Nephron progenitor cell (in vitro differentiated cells): ENCODE measurements at regions not wholly inside any gene's neighbourhood (a gene's known extent, or its start where the extent isn't known, plus 50 kb on each side); places are given as distances from the start of the nearest gene placed in this dataset.
"Not testable (repeated sequence)": the region's sequence is repeated elsewhere in the genome, so short reads cannot be mapped to it uniquely, and the experiment has no call there.

Experiments
- DNase-seq: peaks from one replicate; pipeline ENCODE4 v3.0.0; 2021
- H3K27ac Mint-ChIP-seq: 2 replicates; pipeline ENCODE4 v1.8.0; 2021; ENCODE audit warnings: mild to moderate bottlenecking, moderate library complexity, mixed read lengths
- H3K27me3 Mint-ChIP-seq: 2 replicates; pipeline ENCODE4 v1.8.0; 2021; ENCODE audit warnings: mild to moderate bottlenecking, low read depth, mixed read lengths; ENCODE audit not compliant: poor library complexity
- H3K36me3 Mint-ChIP-seq: 2 replicates; pipeline ENCODE4 v1.8.0; 2021; ENCODE audit warnings: low read depth, mixed read lengths
- H3K4me1 Mint-ChIP-seq: 2 replicates; pipeline ENCODE4 v1.8.0; 2021; ENCODE audit warnings: mixed read lengths
- H3K4me3 Mint-ChIP-seq: 2 replicates; pipeline ENCODE4 v1.8.0; 2021; ENCODE audit warnings: mild to moderate bottlenecking, moderate library complexity, mixed read lengths
- H3K9me3 Mint-ChIP-seq: 2 replicates; pipeline ENCODE4 v1.8.0; 2021; ENCODE audit warnings: mild to moderate bottlenecking, moderate library complexity, mixed read lengths
- CTCF ChIP-seq: fragments of 200-600 bp; sonication (generic); IDR thresholded peaks from 2 replicates; pipeline ENCODE4 v1.5.0; 2021; ENCODE audit warnings: antibody characterized with exemption

GRCh38 chr9:31744589-31744988 is 639.9 kb upstream of the ACO1 start:
- no peak for TF ChIP-seq CTCF
- no peak overlapping the region for H3K4me3 Mint-ChIP-seq
- DNase-seq = no peak
- H3K27ac Mint-ChIP-seq = no peak overlapping the region
- H3K27me3 Mint-ChIP-seq = no peaks in the 10 kb centered on the region
- no peaks in the 10 kb centered on the region for H3K4me1 Mint-ChIP-seq
- H3K9me3 Mint-ChIP-seq = no peaks in the 10 kb centered on the region
- no peaks in the 10 kb centered on the region for H3K36me3 Mint-ChIP-seq

GRCh38 chr9:31745468-31745867 is 639.0 kb upstream of the ACO1 start:
- H3K27me3 Mint-ChIP-seq = no peaks in the 10 kb centered on the region
- no peaks in the 10 kb centered on the region for H3K4me1 Mint-ChIP-seq
- no peak for DNase-seq
- no peak for TF ChIP-seq CTCF
- H3K36me3 Mint-ChIP-seq = no peaks in the 10 kb centered on the region
- H3K27ac Mint-ChIP-seq = no peak overlapping the region
- no peak overlapping the region for H3K4me3 Mint-ChIP-seq
- H3K9me3 Mint-ChIP-seq = no peaks in the 10 kb centered on the region

- H3K27ac Mint-ChIP-seq = no peak overlapping the region
- no peak overlapping the region for H3K4me3 Mint-ChIP-seq
- no peaks in the 10 kb centered on the region for H3K36me3 Mint-ChIP-seq
- H3K9me3 Mint-ChIP-seq = no peaks in the 10 kb centered on the region
- no peak for TF ChIP-seq CTCF
- H3K27me3 Mint-ChIP-seq = no peaks in the 10 kb centered on the region
- DNase-seq = no peak
- no peaks in the 10 kb centered on the region for H3K4me1 Mint-ChIP-seq
Measured at GRCh38 chr9:31745886-31746285, 638.6 kb upstream of the ACO1 start.

GRCh38 chr9:31753756-31754155 is 630.7 kb upstream of the ACO1 start:
- Mint-ChIP-seq H3K9me3 (peaks cover 5% of the 10 kb centered on the region), H3K36me3 (no peaks in the 10 kb centered on the region), H3K4me3 (no peak overlapping the region), H3K4me1 (no peaks in the 10 kb centered on the region), H3K27me3 (no peaks in the 10 kb centered on the region), H3K27ac (no peak overlapping the region)
- DNase-seq = no peak
- TF ChIP-seq CTCF = no peak

- Mint-ChIP-seq H3K27ac (no peak overlapping the region), H3K27me3 (no peaks in the 10 kb centered on the region), H3K4me1 (no peaks in the 10 kb centered on the region), H3K4me3 (no peak overlapping the region), H3K36me3 (no peaks in the 10 kb centered on the region), H3K9me3 (peaks cover 4% of the 10 kb centered on the region)
- TF ChIP-seq CTCF = no peak
- DNase-seq = no peak
Measured at GRCh38 chr9:31759703-31760102, 624.7 kb upstream of the ACO1 start.

GRCh38 chr9:31774021-31774420 is 610.4 kb upstream of the ACO1 start:
- DNase-seq, H3K4me3 Mint-ChIP-seq, H3K27me3 Mint-ChIP-seq: not testable (repeated sequence)
- H3K36me3 Mint-ChIP-seq = peaks cover 25% of the 10 kb centered on the region
- peak overlapping the region; percentile 94 for H3K27ac Mint-ChIP-seq
- H3K4me1 Mint-ChIP-seq = peaks cover 20% of the 10 kb centered on the region
- H3K9me3 Mint-ChIP-seq = peaks cover 85% of the 10 kb centered on the region
